Right atrium auricular region (tissue), 2 donors: ENCODE measurements at regions not wholly inside any gene's neighbourhood (a gene's known extent, or its start where the extent isn't known, plus 50 kb on each side); places are given as distances from the start of the nearest gene placed in this dataset.

Source experiments
- DNase-seq: peaks from one replicate; pipeline ENCODE4 v3.0.0-alpha.2; 2019; ENCODE audit warnings: low spot score
- H3K27ac ChIP-seq, 2 donors: fragments of 200-600 bp; sonication (generic); 1 replicate in 1 of 2; 2 replicates in 1 of 2; pipeline ENCODE4 v1.5.1; 2016 to 2019
- H3K27me3 ChIP-seq, 2 donors: fragments of 200-600 bp; sonication (generic); one replicate each; pipeline versions ENCODE4 v1.5.1 to v1.6.0; 2017 to 2019
- H3K36me3 ChIP-seq: fragments of 200-600 bp; sonication (generic); one replicate; pipeline ENCODE4 v1.5.1; 2016
- H3K4me1 ChIP-seq, 2 donors: fragments of 200-600 bp; sonication (generic); one replicate each; pipeline versions ENCODE4 v1.5.1 to v1.6.0; 2017 to 2019
- H3K4me3 ChIP-seq, 2 donors: fragments of 200-600 bp; sonication (generic); 1 replicate in 1 of 2; 2 replicates in 1 of 2; pipeline ENCODE4 v1.5.1; 2017 to 2019; ENCODE audit warnings: mild to moderate bottlenecking in 1 of 2, moderate library complexity in 1 of 2
- H3K9me3 ChIP-seq, 2 donors: fragments of 200-600 bp; sonication (generic); one replicate each; pipeline ENCODE4 v1.5.1; 2019
- TF ChIP-seq, protein P1 (sequence below), 2 donors: fragments of 200-600 bp; sonication (generic); IDR thresholded peaks; one replicate each; pipeline ENCODE4 v1.5.1; 2019; ENCODE audit warnings: antibody characterized with exemption in 2 of 2

DNA sequence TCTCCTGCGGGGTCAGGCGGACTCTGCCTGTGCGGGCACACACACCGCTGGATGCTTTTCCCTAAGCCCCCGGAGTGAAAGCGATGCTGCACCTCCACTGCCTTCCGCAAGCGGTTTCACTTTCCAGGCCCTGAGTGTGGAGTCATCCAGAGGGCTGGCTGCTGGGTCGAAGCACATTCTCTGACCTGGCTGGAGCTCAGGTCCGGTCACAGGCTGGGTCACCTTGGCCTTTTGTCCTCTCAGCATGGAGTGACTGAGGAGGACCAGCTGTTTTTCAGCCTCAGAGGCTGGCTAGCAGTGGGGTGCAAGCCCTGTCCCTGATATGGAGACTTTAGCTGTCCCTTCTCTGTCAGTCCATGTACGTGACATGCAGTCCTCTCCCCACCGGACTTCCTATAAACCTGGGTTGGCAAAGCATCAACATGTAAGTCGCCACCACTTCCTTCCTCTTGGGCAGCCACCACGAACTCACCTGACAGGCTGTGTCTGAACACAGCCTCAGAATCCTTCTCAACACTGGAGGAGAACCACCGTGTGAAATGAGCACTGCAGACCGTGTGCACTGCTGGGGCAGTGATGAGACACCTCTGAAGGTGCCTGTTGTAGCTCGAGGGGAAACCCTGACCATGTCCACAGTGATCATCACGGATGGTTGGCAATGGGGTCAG, 51.3 kb downstream of the GADD45G start:
- no peak for DNase-seq
- TF ChIP-seq, protein P1, sequence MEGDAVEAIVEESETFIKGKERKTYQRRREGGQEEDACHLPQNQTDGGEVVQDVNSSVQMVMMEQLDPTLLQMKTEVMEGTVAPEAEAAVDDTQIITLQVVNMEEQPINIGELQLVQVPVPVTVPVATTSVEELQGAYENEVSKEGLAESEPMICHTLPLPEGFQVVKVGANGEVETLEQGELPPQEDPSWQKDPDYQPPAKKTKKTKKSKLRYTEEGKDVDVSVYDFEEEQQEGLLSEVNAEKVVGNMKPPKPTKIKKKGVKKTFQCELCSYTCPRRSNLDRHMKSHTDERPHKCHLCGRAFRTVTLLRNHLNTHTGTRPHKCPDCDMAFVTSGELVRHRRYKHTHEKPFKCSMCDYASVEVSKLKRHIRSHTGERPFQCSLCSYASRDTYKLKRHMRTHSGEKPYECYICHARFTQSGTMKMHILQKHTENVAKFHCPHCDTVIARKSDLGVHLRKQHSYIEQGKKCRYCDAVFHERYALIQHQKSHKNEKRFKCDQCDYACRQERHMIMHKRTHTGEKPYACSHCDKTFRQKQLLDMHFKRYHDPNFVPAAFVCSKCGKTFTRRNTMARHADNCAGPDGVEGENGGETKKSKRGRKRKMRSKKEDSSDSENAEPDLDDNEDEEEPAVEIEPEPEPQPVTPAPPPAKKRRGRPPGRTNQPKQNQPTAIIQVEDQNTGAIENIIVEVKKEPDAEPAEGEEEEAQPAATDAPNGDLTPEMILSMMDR (IDR thresholded peaks at IDR 0.05) = no peak
- no peaks in the 10 kb centered on the region for H3K36me3 ChIP-seq
- no peaks in the 10 kb centered on the region for H3K9me3 ChIP-seq
- no peak overlapping the region for H3K27ac ChIP-seq
- no peaks in the 10 kb centered on the region for H3K27me3 ChIP-seq
- no peak overlapping the region for H3K4me3 ChIP-seq
- peaks cover 0 to 8% of the 10 kb centered on the region in 2 donors for H3K4me1 ChIP-seq

DNA sequence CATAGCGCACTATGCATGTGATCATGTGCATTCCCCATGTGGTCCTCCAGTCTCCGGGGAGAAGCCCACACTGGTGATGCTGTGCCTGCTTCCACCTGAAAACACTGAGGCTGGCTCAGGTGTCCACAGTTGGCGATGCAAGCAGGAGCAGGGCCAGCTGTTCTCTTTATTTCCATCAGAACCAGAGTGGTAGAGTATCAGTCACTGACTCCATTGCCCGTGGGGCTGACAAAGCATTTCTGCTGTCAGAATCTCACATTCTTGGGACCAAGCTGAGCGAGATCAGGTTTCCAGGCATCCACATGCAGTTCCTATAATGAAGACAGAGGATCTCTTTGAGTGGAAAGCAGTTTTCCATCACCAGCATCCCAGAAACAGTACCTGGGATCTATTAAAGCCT, 52.5 kb downstream of the GADD45G start:
- no peaks in the 10 kb centered on the region for H3K27me3 ChIP-seq
- DNase-seq = no peak
- H3K27ac ChIP-seq = no peak overlapping the region
- TF ChIP-seq, protein P1 (IDR thresholded peaks at IDR 0.05) = no peak
- H3K36me3 ChIP-seq = no peaks in the 10 kb centered on the region
- no peak overlapping the region for H3K4me3 ChIP-seq
- H3K4me1 ChIP-seq = peaks cover 0 to 18% of the 10 kb centered on the region in 2 donors
- no peaks in the 10 kb centered on the region for H3K9me3 ChIP-seq

DNA sequence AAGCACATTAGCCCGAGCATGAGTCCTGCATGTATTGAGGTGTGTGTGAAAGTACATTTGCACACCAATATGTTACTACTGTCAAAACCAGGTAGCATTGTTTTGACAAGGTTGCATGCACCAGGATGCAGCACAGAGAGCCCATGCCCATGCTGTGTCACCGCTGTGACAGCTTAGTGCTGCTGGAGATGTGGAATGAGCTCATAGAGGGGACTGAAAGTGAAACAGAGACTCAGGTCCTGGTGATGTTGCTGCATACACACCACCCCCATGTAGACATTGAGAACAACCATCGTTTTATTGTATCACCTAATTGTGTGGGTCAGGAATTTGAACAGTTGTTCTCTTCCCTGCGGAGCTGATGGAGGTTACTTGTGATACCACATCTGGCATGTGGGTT, 53.0 kb downstream of the GADD45G start:
- H3K36me3 ChIP-seq = no peaks in the 10 kb centered on the region
- no peak overlapping the region for H3K27ac ChIP-seq
- TF ChIP-seq, protein P1 (IDR thresholded peaks at IDR 0.05) = no peak
- no peaks in the 10 kb centered on the region for H3K27me3 ChIP-seq
- no peak for DNase-seq
- peaks cover 0 to 23% of the 10 kb centered on the region in 2 donors for H3K4me1 ChIP-seq
- no peak overlapping the region for H3K4me3 ChIP-seq
- no peaks in the 10 kb centered on the region for H3K9me3 ChIP-seq

DNA sequence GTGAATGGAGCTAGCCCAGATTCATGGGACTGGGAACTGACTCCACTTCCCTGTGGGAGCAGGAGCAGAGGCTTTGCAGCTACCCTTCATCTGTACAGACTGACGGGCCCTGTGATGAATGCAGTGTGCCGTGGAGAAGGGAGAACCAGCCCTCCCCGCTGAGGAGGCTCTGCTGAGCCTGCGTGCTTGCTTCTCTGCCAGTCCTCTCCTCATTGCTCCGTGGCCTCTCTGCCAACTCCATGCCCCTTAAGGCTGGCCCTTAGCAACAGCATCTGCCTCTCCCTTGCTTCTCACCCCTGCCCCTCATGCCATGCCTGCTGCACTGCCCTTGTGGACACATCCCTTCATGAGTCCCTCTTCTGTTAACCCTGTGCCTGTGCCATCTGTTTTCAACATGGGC, 53.6 kb downstream of the GADD45G start:
- H3K4me3 ChIP-seq = no peak overlapping the region
- DNase-seq = no peak
- H3K9me3 ChIP-seq = no peaks in the 10 kb centered on the region
- TF ChIP-seq, protein P1 (IDR thresholded peaks at IDR 0.05) = no peak
- H3K4me1 ChIP-seq = peaks cover 0 to 25% of the 10 kb centered on the region in 2 donors
- H3K27me3 ChIP-seq = no peaks in the 10 kb centered on the region
- no peaks in the 10 kb centered on the region for H3K36me3 ChIP-seq
- no peak overlapping the region for H3K27ac ChIP-seq

DNA sequence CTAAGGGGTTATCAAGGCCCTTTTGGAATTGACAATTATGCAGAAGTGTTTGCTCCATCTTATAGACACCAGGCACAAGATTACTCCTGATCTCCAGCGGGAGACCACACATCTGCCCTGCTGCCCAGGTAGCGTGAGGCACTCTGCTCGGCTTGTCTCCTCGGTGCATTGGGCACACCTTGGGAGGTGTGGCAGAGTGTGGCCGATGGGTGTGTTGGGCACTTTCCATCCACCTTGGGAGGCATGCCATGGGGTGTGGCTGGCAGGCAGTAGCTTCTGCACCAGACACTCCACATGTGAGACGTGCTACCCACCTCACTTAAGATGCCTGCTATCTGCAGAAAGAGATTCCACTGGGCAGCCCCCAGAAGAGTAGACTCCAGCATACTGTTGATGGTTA, 54.1 kb downstream of the GADD45G start:
- Histone ChIP-seq H3K4me1 (peaks cover 0 to 25% of the 10 kb centered on the region in 2 donors), H3K27ac (no peak overlapping the region), H3K4me3 (no peak overlapping the region), H3K27me3 (no peaks in the 10 kb centered on the region), H3K9me3 (no peaks in the 10 kb centered on the region), H3K36me3 (no peaks in the 10 kb centered on the region)
- no peak for DNase-seq
- TF ChIP-seq, protein P1 (IDR thresholded peaks at IDR 0.05) = no peak

DNA sequence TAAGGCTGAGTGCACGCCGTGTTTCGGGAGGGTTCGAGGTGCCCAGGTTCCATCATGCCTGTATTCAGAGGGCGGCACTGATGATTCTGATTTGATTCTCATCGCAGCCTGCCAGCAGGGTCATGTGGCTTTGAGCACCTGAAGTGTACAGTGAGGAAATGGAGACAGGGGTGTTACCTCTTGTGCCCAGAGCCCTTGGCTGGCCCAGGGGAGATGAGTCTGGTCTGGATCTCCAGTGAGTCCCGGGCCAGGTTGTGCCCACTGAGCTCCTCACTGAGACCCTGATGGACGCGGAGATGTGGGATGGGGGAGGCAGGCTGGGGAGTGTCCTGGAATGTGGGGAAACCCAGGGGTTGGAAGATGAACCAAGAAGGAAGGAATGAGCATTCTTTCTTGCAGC, 54.7 kb downstream of the GADD45G start:
- TF ChIP-seq, protein P1 (IDR thresholded peaks at IDR 0.05) = no peak
- no peak overlapping the region for H3K4me3 ChIP-seq
- no peak for DNase-seq
- H3K4me1 ChIP-seq = peaks cover 0 to 25% of the 10 kb centered on the region in 2 donors
- no peaks in the 10 kb centered on the region for H3K27me3 ChIP-seq
- H3K27ac ChIP-seq = no peak overlapping the region
- H3K9me3 ChIP-seq = no peaks in the 10 kb centered on the region
- no peaks in the 10 kb centered on the region for H3K36me3 ChIP-seq
